T-helper 1 cell treated with Interleukin-12 subunit alpha and Interleukin-12 subunit beta and Interleukin-4 antibody, amounts not matched to agents 30 μg/mL and 1 μg/mL, for 36 hours (primary cell): ENCODE measurements at regions not wholly inside any gene's neighbourhood (a gene's known extent, or its start where the extent isn't known, plus 50 kb on each side); places are given as distances from the start of the nearest gene placed in this dataset.

Experiments
- H3K27ac Mint-ChIP-seq: one replicate; pipeline ENCODE4 v1.8.0; 2021; ENCODE audit warnings: mild to moderate bottlenecking, mixed read lengths
- H3K27me3 Mint-ChIP-seq: one replicate; pipeline ENCODE4 v1.8.0; 2021; ENCODE audit warnings: low read depth, mixed read lengths
- H3K36me3 Mint-ChIP-seq: one replicate; pipeline ENCODE4 v1.8.0; 2021; ENCODE audit warnings: low read depth, mixed read lengths
- H3K4me1 Mint-ChIP-seq: one replicate; pipeline ENCODE4 v1.8.0; 2021; ENCODE audit warnings: low read depth, mixed read lengths
- H3K4me3 Mint-ChIP-seq: one replicate; pipeline ENCODE4 v1.8.0; 2021; ENCODE audit warnings: mild to moderate bottlenecking, moderate library complexity, mixed read lengths
- H3K9me3 Mint-ChIP-seq: one replicate; pipeline ENCODE4 v1.8.0; 2021; ENCODE audit warnings: mixed read lengths

DNA sequence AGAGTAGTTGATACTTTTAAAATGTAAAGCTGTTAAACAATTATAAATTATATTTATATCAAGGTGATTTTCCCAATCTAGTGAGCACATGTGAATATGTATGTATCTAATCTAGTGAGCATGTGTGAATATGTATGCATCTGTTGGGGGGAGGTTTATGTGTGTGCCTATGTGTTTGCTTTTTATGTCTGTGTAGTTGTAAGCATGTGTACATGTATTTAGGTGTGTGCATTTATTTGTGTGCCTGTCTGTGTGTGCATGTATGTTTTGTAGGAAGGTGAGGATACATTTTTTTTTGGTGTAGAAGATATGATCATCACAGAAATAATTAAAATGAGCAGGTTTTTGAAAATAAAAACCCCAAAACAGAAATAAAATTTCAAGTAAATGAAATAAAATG, 318.9 kb upstream of the CHRM3 start:
- no peaks in the 10 kb centered on the region for H3K4me1 Mint-ChIP-seq
- no peaks in the 10 kb centered on the region for H3K27me3 Mint-ChIP-seq
- no peak overlapping the region for H3K4me3 Mint-ChIP-seq
- no peak overlapping the region for H3K27ac Mint-ChIP-seq
- no peaks in the 10 kb centered on the region for H3K36me3 Mint-ChIP-seq
- peaks cover 3% of the 10 kb centered on the region for H3K9me3 Mint-ChIP-seq

DNA sequence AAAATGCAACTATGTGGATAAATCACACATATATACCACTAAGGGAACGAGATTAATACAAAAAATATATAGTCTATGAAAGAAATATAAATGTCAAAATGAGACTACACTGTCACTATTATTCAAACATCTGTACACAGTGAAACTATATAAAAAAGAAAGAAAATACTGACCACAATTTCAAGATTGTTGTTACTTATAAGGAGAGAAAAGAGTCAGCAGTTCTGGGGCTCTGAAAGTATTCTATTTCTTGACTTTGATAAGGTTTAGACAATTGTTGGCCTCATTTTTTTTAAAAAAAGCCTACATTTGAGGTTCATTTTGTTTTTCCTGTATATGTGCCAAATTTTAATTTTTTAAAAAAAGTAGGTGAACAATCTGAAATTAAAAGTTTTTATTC, 319.3 kb upstream of the CHRM3 start:
- H3K27ac Mint-ChIP-seq: no peak overlapping the region
- no peaks in the 10 kb centered on the region for H3K4me1 Mint-ChIP-seq
- no peaks in the 10 kb centered on the region for H3K36me3 Mint-ChIP-seq
- peaks cover 3% of the 10 kb centered on the region for H3K9me3 Mint-ChIP-seq
- no peaks in the 10 kb centered on the region for H3K27me3 Mint-ChIP-seq
- H3K4me3 Mint-ChIP-seq: no peak overlapping the region

DNA sequence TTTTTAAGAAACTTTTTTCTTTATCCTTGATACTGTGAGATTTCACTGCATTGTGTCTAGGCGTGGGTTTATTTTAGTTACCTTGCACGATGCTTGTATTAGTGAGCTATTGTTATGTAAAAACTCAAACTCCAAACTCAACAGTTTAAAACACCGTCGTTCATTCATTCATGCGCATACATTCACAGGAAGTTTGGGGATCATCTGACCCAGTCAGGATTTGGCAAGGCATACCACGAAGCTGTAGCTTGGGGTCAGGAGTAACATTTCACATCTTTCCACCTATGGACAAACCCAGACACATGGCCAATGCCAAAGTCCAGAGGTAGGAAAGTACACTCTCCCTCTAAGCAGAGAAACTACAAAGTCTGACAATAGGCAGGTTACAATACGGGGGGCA, 324.6 kb upstream of the CHRM3 start:
- Mint-ChIP-seq H3K4me1 (no peaks in the 10 kb centered on the region), H3K27ac (no peak overlapping the region), H3K4me3 (no peak overlapping the region), H3K9me3 (no peaks in the 10 kb centered on the region), H3K27me3 (no peaks in the 10 kb centered on the region), H3K36me3 (no peaks in the 10 kb centered on the region)

DNA sequence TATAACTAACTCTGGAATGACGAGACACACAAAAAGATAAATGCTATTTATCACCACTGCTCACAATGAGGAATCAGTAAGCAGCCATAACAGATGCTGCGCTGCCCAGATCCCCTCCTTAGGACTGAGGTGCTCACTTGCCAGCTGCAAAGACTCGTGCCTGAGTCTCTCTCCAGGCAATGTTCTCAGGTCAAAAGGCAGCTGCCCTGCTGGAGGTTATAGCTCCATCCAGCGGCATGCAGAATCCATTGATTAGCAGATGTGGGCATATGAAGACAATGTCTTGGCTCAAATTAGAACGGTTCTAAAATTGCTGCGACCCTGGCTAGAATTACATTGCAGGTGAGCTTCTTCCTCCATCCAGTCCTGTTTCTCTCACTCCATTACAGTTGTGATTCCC, 328.2 kb upstream of the CHRM3 start:
- Mint-ChIP-seq H3K27ac (no peak overlapping the region), H3K4me3 (no peak overlapping the region), H3K9me3 (peaks cover 9% of the 10 kb centered on the region), H3K36me3 (no peaks in the 10 kb centered on the region), H3K27me3 (no peaks in the 10 kb centered on the region), H3K4me1 (no peaks in the 10 kb centered on the region)

DNA sequence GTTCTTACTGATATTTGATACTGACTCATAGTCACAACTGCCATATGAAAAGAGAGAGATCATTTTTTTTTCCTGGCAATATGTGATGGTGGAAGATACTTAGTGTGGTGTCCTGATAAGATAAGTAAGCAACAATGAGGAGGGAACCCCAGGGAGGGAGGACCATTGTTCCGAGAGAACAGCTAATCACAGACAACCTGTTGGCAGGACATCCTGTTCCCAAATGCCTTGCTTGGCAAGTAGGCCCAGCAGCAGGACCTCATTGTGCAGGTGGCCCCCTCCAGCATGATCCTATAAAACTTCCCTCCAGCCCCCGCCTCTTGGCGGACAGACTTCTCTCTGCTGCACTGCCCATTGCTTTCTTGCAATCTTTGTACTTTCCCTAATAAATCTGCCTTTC, 329.4 kb upstream of the CHRM3 start:
- H3K36me3 Mint-ChIP-seq: no peaks in the 10 kb centered on the region
- no peak overlapping the region for H3K4me3 Mint-ChIP-seq
- H3K9me3 Mint-ChIP-seq: peaks cover 9% of the 10 kb centered on the region
- H3K27me3 Mint-ChIP-seq: no peaks in the 10 kb centered on the region
- no peak overlapping the region for H3K27ac Mint-ChIP-seq
- H3K4me1 Mint-ChIP-seq: no peaks in the 10 kb centered on the region

DNA sequence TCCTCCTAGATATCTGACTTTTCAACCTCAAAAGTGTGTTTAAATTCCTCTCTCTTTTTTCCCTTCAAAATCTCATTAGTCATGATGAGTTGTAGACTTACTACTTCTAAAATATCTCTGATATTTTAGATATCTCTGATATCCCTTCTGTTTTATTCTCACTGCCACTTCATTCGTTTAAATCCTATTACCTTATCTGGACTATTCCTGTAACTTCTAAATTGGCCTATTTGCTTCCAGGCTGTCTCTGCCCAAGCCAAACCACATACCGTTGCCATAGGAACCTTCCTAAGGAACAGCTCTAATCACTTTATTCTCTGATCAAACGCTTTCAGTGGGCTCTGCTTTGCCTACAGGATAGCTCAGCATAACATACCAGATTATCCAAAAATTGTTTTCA, 333.1 kb upstream of the CHRM3 start:
- Mint-ChIP-seq H3K9me3 (peaks cover 9% of the 10 kb centered on the region), H3K36me3 (no peaks in the 10 kb centered on the region), H3K27ac (no peak overlapping the region), H3K4me1 (no peaks in the 10 kb centered on the region), H3K4me3 (no peak overlapping the region), H3K27me3 (no peaks in the 10 kb centered on the region)

DNA sequence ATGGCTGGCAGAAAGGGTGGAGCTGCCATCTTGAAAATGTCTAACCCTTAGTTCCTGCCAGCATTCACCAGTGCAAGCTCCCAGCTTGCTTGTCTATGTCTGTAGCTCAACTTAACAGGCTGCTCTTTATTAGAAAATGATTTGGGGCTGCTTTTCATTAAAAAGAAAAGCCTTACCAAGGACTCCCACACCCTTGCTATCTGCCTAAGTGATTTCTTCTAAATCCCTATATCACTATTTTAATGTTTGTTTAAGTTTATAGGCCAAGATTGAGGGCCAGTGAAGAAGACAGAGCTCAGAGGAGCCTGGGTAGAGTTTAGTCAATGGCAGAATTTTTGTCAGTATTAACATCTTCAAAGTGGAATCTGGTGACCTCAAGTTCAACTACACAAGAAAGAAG, 336.8 kb upstream of the CHRM3 start:
- peaks cover 10% of the 10 kb centered on the region for H3K9me3 Mint-ChIP-seq
- H3K36me3 Mint-ChIP-seq: no peaks in the 10 kb centered on the region

DNA sequence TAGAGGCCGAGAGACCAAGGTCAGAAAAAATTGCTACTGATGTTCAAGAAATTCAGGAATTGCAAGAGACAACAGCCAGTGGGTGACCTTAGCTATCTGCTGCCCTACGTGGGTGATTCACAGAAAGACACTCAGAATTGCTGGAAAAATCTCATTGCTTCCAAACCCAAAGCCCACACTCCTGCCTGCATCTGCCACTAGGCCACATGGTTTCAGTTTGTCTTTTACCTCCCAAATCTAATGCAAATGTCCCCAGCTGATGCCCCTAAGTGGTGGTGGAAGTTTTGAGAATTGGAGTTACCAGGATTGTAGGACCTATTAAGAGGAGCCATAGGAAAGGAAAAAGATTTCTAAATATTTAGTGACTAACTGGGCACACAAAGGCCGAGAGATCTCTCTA, 341.5 kb upstream of the CHRM3 start:
- peaks cover 6% of the 10 kb centered on the region for H3K9me3 Mint-ChIP-seq
- no peaks in the 10 kb centered on the region for H3K27me3 Mint-ChIP-seq
- H3K4me3 Mint-ChIP-seq: no peak overlapping the region
- no peaks in the 10 kb centered on the region for H3K36me3 Mint-ChIP-seq
- H3K4me1 Mint-ChIP-seq: no peaks in the 10 kb centered on the region
- H3K27ac Mint-ChIP-seq: no peak overlapping the region

More for the DNA sequence above, 336.8 kb upstream of the CHRM3 start:
- Mint-ChIP-seq H3K27ac (no peak overlapping the region), H3K27me3 (no peaks in the 10 kb centered on the region), H3K4me3 (no peak overlapping the region), H3K4me1 (no peaks in the 10 kb centered on the region)

DNA sequence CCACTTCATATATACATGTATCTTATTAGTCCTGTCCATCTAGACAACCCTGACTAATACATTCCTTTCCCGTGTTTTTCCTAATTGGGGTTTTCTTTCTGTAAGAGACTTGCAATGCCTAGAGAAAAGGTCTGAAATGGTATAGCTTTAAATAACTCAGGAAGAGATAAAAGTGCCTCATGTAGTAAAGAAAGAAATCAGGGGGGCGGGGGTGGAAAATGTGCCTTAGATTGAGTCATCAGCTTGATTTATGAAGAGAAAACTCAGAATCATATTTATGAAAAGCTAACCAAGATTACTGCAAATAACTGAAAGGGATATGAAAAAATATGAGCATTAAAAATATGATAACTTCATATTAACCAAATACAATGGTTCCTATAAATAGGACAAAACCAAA, 345.8 kb upstream of the CHRM3 start:
- Mint-ChIP-seq H3K9me3 (no peaks in the 10 kb centered on the region), H3K36me3 (no peaks in the 10 kb centered on the region), H3K27ac (no peak overlapping the region), H3K4me3 (no peak overlapping the region), H3K4me1 (no peaks in the 10 kb centered on the region), H3K27me3 (no peaks in the 10 kb centered on the region)

DNA sequence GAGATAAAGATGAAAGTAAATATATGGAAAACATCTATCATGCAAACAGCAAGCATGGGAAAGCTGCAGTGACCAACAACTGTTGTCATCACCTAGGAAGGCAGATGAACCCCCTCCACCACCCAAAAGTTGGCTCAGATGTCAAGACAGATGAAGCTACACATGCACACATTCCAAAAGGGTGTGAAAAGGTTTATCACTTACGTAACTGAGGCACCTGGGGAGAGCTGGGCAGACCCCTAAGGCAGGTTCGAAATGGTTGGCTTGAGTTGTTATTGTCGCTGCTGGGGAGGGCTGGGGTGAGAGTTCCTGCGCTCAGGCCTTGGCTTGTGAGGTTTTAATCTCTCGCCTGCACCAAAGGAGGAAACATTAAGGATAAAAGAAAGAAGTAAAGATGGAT, 355.1 kb upstream of the CHRM3 start:
- H3K9me3 Mint-ChIP-seq: peaks cover 8% of the 10 kb centered on the region
- H3K27ac Mint-ChIP-seq: no peak overlapping the region
- H3K27me3 Mint-ChIP-seq: no peaks in the 10 kb centered on the region
- H3K4me3 Mint-ChIP-seq: no peak overlapping the region
- no peaks in the 10 kb centered on the region for H3K36me3 Mint-ChIP-seq
- no peaks in the 10 kb centered on the region for H3K4me1 Mint-ChIP-seq

DNA sequence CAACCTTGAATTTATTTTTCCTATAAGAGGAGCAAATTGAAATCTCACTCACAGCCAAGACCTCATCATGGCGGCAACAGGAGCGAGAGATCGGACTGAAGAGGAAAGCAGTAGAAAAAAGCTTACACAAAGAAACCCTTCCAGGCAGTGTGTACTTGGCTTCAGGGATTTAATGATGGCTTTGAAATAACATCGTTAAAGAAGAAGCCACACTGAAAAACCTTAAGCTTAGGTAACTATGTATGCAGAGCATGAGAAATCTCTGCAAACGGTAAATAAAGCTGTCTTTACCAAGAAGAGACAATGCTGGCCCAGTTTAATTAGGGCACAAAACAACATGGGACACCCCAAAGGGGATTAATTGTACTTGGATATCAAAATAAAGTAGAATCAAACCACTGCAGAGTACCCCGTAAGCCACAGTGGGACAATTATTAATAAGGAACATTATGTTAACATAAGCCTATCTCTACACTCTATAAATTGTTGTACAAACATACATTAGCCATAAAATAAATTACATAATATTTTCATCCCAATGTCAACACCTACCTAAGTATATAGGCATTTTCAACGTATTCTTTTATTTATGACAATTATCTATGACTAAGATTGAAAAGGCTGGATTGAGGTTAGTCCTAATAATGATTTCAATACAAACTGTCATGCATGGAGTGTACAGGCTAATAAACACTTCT, 360.2 kb upstream of the CHRM3 start:
- Mint-ChIP-seq H3K4me1 (no peaks in the 10 kb centered on the region), H3K27ac (no peak overlapping the region), H3K4me3 (no peak overlapping the region), H3K9me3 (peaks cover 4% of the 10 kb centered on the region), H3K27me3 (no peaks in the 10 kb centered on the region), H3K36me3 (no peaks in the 10 kb centered on the region)

DNA sequence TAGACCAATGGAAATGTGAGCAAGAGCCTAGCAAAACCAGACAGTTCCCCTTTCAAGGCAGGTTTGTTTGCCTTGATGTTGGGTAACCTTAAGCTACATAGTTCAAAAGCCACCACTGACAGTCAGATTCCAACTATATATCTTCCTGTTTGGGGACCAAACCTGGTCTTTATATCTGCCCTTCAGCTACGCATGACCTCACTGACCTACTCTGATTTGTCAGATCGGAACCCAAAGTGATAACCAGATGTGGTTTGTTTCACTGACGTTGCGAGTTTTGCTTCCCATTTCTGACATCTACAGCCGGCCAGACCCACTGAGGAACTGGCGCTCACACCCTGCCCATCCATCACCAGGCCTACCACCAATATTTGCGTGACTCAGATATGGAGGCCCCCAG, 361.1 kb upstream of the CHRM3 start:
- Mint-ChIP-seq H3K27ac (no peak overlapping the region), H3K9me3 (no peaks in the 10 kb centered on the region), H3K27me3 (no peaks in the 10 kb centered on the region), H3K36me3 (no peaks in the 10 kb centered on the region), H3K4me1 (no peaks in the 10 kb centered on the region), H3K4me3 (no peak overlapping the region)

DNA sequence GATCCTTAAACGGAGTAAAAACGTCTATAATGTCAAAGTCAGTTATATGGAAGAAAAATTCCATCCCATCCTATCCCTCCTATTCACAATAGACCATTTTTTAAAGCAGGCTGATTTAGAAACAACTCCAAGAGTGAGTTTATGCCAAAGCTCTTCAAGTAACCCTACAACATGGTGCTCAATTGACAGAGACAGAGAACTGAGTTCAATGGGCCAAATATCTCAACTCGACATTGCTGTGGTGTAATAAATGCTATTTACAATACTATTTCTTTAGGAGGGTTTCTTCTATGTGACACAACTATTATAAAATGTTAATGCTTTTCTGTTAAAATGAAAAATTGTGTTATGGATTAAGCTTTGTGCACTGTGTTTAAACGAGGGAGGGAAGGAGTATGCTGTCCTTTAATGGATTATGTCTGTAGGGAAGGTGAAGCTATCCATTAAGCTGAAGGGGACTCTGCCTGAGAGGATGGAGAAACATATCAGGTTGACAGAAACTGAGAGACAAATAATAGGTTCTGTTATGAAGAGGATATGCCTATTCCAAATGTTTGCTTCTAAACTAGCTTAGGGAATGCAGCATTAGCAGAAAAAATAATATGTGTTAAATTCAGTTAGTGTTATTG, 362.5 kb upstream of the CHRM3 start:
- Mint-ChIP-seq H3K27ac (no peak overlapping the region), H3K27me3 (no peaks in the 10 kb centered on the region), H3K36me3 (no peaks in the 10 kb centered on the region), H3K9me3 (no peaks in the 10 kb centered on the region), H3K4me1 (no peaks in the 10 kb centered on the region), H3K4me3 (no peak overlapping the region)

DNA sequence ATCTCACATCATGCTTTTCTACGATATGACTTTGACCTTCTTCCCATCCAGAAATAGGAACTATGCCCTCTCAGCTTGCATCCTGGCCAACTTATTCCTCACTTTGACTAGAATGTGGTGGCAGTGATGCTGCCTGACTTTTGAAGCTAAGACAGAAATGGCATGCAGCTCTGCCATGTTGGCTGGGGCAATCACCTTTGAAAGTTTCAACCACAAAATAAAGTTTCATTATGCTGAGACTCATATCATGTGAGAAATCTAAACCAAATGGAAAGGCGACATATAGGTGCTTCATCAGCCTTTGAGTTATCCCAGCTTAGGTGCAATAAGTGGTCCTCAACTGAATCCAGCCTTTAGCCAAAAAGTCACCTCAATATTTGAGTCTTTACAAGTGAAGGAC, 370.0 kb upstream of the CHRM3 start:
- H3K27ac Mint-ChIP-seq: no peak overlapping the region
- H3K4me1 Mint-ChIP-seq: no peaks in the 10 kb centered on the region
- no peaks in the 10 kb centered on the region for H3K27me3 Mint-ChIP-seq

DNA sequence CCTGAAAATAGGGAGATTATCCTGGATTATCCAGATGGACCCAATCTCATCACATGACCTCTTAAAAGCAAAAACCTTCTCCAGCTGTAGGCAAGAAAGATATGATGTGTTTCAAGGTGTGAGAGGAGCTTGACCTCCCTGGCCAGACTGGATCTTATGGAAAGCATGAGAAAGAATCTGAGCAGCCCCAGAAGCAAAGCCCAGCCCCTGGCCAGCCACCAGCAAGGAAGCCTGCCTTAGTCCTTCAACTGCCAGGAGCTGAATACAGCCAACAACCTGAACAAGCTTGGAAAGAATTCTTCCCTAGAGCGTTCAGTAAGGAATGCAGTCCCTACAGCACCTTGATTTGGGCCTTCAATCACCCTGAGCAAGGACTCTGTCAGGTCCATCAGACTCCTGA, 375.0 kb upstream of the CHRM3 start:
- H3K27me3 Mint-ChIP-seq: no peaks in the 10 kb centered on the region
- H3K27ac Mint-ChIP-seq: no peak overlapping the region
- peaks cover 13% of the 10 kb centered on the region for H3K9me3 Mint-ChIP-seq
- no peaks in the 10 kb centered on the region for H3K4me1 Mint-ChIP-seq
- H3K36me3 Mint-ChIP-seq: no peaks in the 10 kb centered on the region
- H3K4me3 Mint-ChIP-seq: no peak overlapping the region

More for the DNA sequence above, 370.0 kb upstream of the CHRM3 start:
- Mint-ChIP-seq H3K9me3 (peaks cover 9% of the 10 kb centered on the region), H3K36me3 (no peaks in the 10 kb centered on the region), H3K4me3 (no peak overlapping the region)
